HG03565 (cell line): ENCODE measurements at regions not wholly inside any gene's neighbourhood (a gene's known extent, or its start where the extent isn't known, plus 50 kb on each side); places are given as distances from the start of the nearest gene placed in this dataset.

Source experiments
- ATAC-seq: cut with Tn5 transposase; IDR thresholded peaks from one replicate; pipeline ENCODE4 v1.9.1; 2021; ENCODE audit warnings: mild to moderate bottlenecking, moderate library complexity; ENCODE audit not compliant: unreplicated experiment

DNA sequence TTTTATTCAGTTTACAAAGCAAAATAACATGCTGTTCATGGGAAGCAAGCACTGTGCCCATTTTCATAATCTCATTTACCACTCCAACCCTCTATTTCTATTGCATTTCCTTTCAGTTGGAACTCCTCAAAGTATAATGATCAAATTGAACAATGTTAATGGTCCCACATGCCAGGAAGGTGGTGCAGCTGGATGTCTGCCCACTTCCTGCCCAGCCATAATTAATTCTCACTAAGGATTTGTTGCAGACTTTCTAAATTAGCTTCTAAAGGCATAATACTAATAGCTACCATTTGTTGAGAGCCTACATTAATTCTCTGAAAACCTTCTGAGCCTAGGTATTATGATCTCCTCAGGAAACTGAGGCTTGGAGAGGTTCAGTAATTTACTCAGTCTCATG is 316.1 kb upstream of the TPM1 start:
- no peak for ATAC-seq

DNA sequence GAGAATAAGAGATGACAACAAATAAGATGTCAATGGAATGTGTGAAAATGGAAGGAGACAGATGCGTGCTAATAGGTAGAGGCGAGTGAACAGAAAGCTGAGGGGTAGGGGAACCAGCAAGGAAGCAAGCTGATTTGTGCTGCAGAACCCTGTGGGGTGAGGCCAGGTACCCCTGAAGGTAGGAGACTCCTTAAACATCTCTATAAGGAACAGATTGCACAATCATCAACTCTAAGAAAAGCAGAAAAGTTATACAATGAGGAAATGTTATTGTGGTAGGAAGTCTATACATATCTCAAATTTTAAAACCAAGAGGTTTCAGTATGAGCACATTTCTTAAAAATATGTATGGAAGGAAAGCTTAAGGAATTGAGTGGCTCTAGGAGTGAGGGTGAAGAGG is 315.0 kb upstream of the TPM1 start:
- no peak for ATAC-seq

- ATAC-seq = no peak
These were observed 311.7 kb upstream of the TPM1 start for GRCh38 chr15:62730825-62731224.

GRCh38 chr15:62732078-62732477 is 310.5 kb upstream of the TPM1 start:
- no peak for ATAC-seq

- no peak for ATAC-seq
These were observed 307.8 kb upstream of the TPM1 start for GRCh38 chr15:62734706-62735105.

- no peak for ATAC-seq
These were observed 305.8 kb upstream of the TPM1 start for GRCh38 chr15:62736756-62737155.

GRCh38 chr15:62737551-62737950 is 305.0 kb upstream of the TPM1 start:
- ATAC-seq = no peak

- no peak for ATAC-seq
These were observed 303.5 kb upstream of the TPM1 start for GRCh38 chr15:62739082-62739481.

DNA sequence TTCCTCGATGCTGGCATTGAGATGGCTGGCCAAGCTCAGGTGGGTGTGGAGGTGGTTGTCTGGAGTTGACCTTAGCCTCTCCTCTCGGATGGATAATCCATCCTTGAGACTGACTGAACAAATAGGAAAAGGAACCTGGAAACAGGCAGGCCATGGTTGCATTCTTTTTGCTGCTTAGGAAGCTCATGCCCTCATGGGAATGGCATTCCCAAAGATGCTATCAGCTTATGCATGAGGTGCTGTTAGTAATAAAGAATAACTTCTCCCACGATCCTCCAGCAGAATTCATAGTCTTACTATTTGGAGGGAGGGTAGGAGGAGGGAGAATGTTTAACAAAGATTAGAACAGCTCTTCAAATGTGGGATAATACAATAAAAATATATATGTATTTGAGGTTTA is 303.0 kb upstream of the TPM1 start:
- ATAC-seq = no peak

DNA sequence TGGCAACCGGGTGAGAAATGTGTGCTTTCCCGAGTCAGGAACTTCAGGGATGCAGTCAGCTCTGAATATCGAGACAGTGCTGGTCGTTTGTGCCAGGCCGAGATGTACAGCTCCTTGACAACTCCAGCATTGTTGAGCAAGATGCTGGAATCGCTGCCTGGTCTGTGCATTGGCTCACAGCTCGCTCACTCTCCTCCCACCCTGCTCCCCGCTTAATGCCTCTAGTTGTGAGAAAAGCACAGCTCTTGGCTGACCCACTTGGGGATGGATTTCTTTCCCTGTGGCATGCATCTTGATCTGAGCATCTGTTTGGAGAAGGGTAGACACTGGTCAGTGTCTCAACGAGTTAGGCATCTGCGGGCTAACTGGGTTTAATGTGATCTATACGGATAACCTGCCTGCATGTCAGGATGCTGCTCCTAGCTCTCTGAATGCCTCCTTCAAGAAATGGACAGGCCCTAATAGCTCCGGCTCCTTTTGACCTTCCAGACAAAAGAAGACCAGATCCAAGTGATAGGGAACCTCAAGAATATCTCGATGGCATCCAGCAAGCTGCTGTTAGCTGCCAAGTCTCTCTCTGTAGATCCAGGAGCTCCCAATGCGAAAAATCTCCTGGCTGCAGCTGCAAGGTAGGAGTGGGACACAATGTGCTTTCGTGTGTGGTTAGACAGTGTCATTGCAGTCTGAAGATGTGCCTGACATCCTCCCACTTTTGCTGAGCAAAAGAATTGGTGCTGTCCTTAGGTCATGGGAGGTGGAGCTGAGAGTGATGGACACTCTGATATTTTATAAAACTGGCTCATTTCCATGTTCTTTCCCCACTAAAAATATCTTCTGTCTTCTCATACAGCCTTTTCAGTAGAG is 302.2 kb upstream of the TPM1 start:
- no peak for ATAC-seq

GRCh38 chr15:62741106-62741505 is 301.4 kb upstream of the TPM1 start:
- ATAC-seq = no peak

GRCh38 chr15:62742409-62743171 is 300.0 kb upstream of the TPM1 start:
- no peak for ATAC-seq

DNA sequence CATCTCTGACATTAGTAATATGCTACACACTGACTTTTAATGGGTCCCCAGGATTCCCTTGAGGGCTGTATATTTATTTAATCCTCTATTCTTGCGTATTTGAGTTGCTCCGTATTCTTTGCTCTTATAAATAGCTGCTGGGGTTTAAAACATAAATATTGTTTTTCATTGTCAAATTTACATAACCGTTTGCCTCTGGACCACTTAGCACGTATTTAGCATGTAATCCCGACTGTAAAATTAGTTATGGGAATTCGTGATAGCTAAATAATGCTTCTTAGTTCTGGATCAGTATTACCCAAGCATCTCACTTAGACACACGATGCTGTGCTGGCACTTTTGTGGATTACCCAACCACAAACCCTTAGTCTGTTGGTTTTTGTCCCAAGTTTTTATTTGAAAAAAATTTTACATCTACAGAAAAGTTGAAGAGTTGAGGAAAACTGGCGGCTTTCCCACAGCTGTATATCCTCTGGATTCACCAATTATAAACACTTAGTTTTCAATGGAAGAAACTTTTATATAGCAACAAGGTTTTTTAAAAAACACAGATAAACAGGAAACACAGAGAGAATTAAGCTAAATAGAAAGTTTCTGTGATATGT is 296.8 kb upstream of the TPM1 start:
- no peak for ATAC-seq

DNA sequence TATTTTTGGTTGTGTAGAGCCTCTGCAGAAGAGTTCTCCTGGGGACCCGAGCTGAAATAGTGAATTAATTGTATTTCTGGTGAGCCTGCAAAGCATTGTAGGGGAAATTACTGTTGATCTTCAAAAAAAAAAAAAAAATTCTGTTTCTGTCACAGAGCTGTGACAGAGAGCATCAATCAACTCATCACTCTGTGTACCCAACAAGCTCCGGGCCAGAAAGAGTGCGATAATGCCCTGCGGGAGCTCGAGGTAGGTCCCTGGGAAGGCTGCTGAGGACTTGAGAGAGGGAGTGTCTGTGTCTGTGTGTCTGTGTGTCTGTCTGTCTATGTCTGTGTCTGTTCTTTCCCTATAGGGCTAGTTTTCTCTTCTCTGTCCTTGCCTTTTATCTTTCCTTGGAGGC is 294.4 kb upstream of the TPM1 start:
- ATAC-seq = no peak

GRCh38 chr15:62749036-62749815 is 293.3 kb upstream of the TPM1 start:
- no peak for ATAC-seq

- no peak for ATAC-seq
These were observed 292.1 kb upstream of the TPM1 start for GRCh38 chr15:62750471-62750870.

- ATAC-seq = no peak
These were observed 289.7 kb upstream of the TPM1 start for GRCh38 chr15:62752657-62753517.

- no peak for ATAC-seq
These were observed 288.9 kb upstream of the TPM1 start for GRCh38 chr15:62753518-62754221.

DNA sequence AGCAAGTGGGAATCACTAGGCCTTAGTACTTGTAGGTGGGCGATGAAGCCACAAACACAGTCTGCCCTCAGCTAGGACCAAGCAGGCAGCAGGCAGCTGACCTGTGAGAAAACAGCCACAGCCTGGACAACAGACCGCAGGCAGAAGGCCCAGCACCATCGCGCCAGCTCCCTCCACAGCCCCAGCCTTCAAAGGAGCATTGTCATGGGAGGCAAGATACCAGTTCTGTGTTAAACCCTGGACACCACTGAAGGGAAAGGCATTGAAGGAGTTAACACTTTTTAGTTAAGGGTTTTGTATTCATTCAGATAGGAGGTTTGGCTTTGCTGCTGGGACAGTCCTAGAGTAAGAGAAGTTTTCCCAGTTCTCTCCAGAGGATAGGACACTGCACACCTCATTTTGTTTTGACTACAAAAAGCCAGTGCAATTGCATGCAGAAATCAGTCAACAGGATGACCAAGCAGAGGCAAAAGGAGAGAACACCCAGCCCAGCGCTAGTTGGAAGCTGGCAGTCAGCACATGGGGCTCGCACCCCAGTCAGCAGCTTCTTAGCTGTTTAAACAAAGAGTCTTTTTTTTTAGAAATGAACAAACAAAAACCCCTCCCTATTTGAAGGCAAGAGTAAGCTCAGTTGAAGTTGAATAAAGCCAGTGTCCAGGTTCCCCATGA is 286.1 kb upstream of the TPM1 start:
- no peak for ATAC-seq
